GM12878 (cell line): ENCODE measurements at regions not wholly inside any gene's neighbourhood (a gene's known extent, or its start where the extent isn't known, plus 50 kb on each side); places are given as distances from the start of the nearest gene placed in this dataset.

ENCODE experiments used
- CBX5 ChIP-seq: sonication (generic); IDR thresholded peaks from 2 replicates; pipeline ENCODE4 v1.6.1; 2016; ENCODE audit warnings: low read depth, moderate library complexity, mild to moderate bottlenecking, inconsistent platforms
- FOXK2 ChIP-seq: fragments of 450-650 bp; IDR thresholded peaks from 2 replicates; pipeline ENCODE4 v1.6.1; 2017; ENCODE audit warnings: mild to moderate bottlenecking, moderate library complexity
- JUND ChIP-seq: IDR thresholded peaks from 2 replicates; pipeline ENCODE4 v1.6.1; 2012; ENCODE audit warnings: low read depth, mild to moderate bottlenecking, low read length, improper control_type of control experiment, moderate library complexity
- NFIC ChIP-seq: IDR thresholded peaks from 2 replicates; pipeline ENCODE4 v1.6.1; 2012; ENCODE audit warnings: low read depth, mild to moderate bottlenecking, inconsistent platforms, low read length, moderate library complexity
- NFXL1 ChIP-seq: fragments of 450-650 bp; IDR thresholded peaks from 2 replicates; pipeline ENCODE4 v1.6.1; 2017; ENCODE audit warnings: antibody characterized with exemption, mild to moderate bottlenecking, borderline replicate concordance
- POLR2A ChIP-seq: IDR thresholded peaks from 2 replicates; pipeline ENCODE4 v1.6.1; 2011; ENCODE audit warnings: low read depth, mild to moderate bottlenecking, low read length
- RB1 ChIP-seq: fragments of 450-650 bp; formaldehyde crosslinking; IDR thresholded peaks from 2 replicates; pipeline ENCODE4 v1.6.1; 2017; ENCODE audit warnings: mild to moderate bottlenecking, borderline replicate concordance
- YY1 ChIP-seq: IDR thresholded peaks from 2 replicates; pipeline ENCODE4 v1.6.1; 2011; ENCODE audit warnings: low read depth, mild to moderate bottlenecking, low read length
- ZNF24 ChIP-seq: fragments of 450-650 bp; IDR thresholded peaks from 2 replicates; pipeline ENCODE4 v1.6.1; 2017; ENCODE audit warnings: antibody characterized with exemption, mild to moderate bottlenecking
- TF ChIP-seq, protein P1 (sequence below), 3 experiments: IDR thresholded peaks in 2 of 3; conservative IDR thresholded peaks in 1 of 3; 2 replicates each; pipeline ENCODE4 v1.5.1; 2011; ENCODE audit warnings: low read depth in 3 of 3, low read length in 3 of 3, mild to moderate bottlenecking in 3 of 3, control low read depth in 2 of 3, moderate library complexity in 2 of 3, inconsistent platforms in 1 of 3, mixed read lengths in 1 of 3; ENCODE audit not compliant: control insufficient read depth in 2 of 3, insufficient read depth in 1 of 3; ENCODE audit errors: extremely low read depth in 1 of 3
- TF ChIP-seq, protein P2 (sequence below): fragments of 450-650 bp; IDR thresholded peaks from 2 replicates; pipeline ENCODE4 v1.6.1; 2016; ENCODE audit warnings: mild to moderate bottlenecking

DNA sequence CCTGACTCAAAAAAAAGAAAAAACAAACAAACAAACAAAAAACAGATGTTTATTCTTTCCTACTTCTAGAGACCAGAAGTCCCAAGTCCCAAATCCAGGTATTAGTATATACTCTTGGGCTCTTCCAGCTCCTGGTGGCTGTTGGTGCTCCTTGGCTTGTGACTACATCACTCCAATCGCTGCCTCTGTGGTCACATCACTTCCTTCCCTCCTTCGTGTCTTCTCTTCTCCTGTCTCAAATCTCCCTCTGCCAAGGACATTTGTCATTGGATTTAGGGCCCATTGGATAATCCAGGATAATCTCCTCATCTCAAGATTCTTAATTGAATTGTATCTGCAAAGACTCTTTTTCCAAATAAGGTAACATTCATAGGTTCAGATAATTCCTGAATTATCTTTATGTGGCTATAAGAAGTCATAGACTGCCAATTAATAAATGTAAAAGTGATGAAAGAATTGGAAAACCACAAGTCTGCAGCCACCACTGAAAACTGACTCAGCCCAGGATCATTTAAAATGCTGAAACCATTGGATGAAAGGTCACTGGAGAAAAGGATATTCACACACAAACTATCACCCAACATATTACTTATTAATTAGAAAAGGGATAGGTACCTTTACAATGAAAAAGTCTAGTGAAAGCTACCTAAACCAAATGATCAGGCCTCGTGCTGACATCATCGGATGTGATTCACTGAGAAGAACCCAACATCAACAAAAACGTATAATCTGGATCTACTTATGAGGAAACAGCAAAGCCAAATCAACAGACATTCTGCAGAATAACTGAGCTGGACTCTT lies 67.1 kb downstream of the ZNF281 start:
- TF ChIP-seq, protein P1, sequence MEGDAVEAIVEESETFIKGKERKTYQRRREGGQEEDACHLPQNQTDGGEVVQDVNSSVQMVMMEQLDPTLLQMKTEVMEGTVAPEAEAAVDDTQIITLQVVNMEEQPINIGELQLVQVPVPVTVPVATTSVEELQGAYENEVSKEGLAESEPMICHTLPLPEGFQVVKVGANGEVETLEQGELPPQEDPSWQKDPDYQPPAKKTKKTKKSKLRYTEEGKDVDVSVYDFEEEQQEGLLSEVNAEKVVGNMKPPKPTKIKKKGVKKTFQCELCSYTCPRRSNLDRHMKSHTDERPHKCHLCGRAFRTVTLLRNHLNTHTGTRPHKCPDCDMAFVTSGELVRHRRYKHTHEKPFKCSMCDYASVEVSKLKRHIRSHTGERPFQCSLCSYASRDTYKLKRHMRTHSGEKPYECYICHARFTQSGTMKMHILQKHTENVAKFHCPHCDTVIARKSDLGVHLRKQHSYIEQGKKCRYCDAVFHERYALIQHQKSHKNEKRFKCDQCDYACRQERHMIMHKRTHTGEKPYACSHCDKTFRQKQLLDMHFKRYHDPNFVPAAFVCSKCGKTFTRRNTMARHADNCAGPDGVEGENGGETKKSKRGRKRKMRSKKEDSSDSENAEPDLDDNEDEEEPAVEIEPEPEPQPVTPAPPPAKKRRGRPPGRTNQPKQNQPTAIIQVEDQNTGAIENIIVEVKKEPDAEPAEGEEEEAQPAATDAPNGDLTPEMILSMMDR (IDR thresholded peaks at IDR 0.05 in 2 of 3, conservative IDR thresholded peaks at IDR 0.05 in 1 of 3; ENCODE audit: control insufficient read depth in 2 of 3, extremely low read depth in 1 of 3, insufficient read depth in 1 of 3, low read depth in 3 of 3, low read length in 3 of 3): no peak
- TF ChIP-seq ZNF24 (no peak), FOXK2 (no peak), NFXL1 (no peak), POLR2A (no peak), RB1 (no peak), NFIC (no peak), JUND (no peak), YY1 (no peak), CBX5 (no peak)
- TF ChIP-seq, protein P2, sequence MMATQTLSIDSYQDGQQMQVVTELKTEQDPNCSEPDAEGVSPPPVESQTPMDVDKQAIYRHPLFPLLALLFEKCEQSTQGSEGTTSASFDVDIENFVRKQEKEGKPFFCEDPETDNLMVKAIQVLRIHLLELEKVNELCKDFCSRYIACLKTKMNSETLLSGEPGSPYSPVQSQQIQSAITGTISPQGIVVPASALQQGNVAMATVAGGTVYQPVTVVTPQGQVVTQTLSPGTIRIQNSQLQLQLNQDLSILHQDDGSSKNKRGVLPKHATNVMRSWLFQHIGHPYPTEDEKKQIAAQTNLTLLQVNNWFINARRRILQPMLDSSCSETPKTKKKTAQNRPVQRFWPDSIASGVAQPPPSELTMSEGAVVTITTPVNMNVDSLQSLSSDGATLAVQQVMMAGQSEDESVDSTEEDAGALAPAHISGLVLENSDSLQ: no peak
